HCT116 (cell line): ENCODE measurements at regions not wholly inside any gene's neighbourhood (a gene's known extent, or its start where the extent isn't known, plus 50 kb on each side); places are given as distances from the start of the nearest gene placed in this dataset.

Experiments
- EZH2phosphoT487 ChIP-seq: fragments of 200-600 bp; IDR thresholded peaks from 2 replicates; pipeline ENCODE4 v1.6.1; 2018; ENCODE audit warnings: antibody characterized with exemption, borderline replicate concordance
- POLR2A ChIP-seq: IDR thresholded peaks from 2 replicates; pipeline ENCODE4 v1.7.0; 2011; ENCODE audit warnings: borderline replicate concordance; ENCODE audit not compliant: insufficient read depth, insufficient read length; ENCODE audit errors: extremely low read depth
- POLR2AphosphoS5 ChIP-seq: IDR thresholded peaks from 2 replicates; pipeline ENCODE4 v1.6.1; 2011; ENCODE audit warnings: mild to moderate bottlenecking, low read depth, low read length, moderate library complexity
- SIN3A ChIP-seq: IDR thresholded peaks from 2 replicates; pipeline ENCODE4 v1.6.1; 2012; ENCODE audit warnings: low read depth
- SP1 ChIP-seq: IDR thresholded peaks from 2 replicates; pipeline ENCODE4 v1.6.1; 2012; ENCODE audit warnings: low read depth
- ZBTB33 ChIP-seq: IDR thresholded peaks from 2 replicates; pipeline ENCODE4 v1.6.1; 2011; ENCODE audit warnings: mild to moderate bottlenecking, low read length, moderate library complexity; ENCODE audit not compliant: insufficient replicate concordance; ENCODE audit errors: extremely low read depth
- TF ChIP-seq, protein P1 (sequence below), 3 experiments: fragments of 200-600 bp in 1 of 3; sonication (generic) in 1 of 3; IDR thresholded peaks in 2 of 3; conservative IDR thresholded peaks in 1 of 3; 2 replicates each; pipeline ENCODE4 v1.5.1; 2012 to 2017; ENCODE audit warnings: low read depth in 2 of 3, low read length in 2 of 3, antibody characterized with exemption in 1 of 3, borderline replicate concordance in 1 of 3, control low read depth in 1 of 3, mild to moderate bottlenecking in 1 of 3, mixed read lengths in 1 of 3, mixed run types in 1 of 3, moderate library complexity in 1 of 3; ENCODE audit not compliant: insufficient read depth in 1 of 3

DNA sequence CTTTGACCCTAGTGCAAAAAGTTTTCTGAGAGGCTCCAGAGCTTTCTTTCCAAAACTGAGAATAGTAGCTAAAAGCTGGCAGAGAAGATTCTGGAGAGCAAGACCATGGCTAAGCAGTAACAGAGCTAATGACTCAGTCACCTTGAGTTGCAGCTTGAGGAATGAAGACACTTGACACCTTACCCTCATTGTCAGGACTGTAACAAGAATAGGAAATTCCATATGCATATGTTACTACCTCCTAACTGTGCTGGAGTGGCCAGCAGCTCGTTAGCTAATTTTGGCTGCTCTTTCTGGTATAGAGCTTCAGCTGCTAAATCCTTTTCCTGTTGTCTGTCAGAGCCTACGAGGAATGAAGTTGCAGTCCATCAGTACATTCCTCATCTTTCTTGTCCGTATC lies 68.6 kb upstream of the LHCGR start:
- TF ChIP-seq, protein P1, sequence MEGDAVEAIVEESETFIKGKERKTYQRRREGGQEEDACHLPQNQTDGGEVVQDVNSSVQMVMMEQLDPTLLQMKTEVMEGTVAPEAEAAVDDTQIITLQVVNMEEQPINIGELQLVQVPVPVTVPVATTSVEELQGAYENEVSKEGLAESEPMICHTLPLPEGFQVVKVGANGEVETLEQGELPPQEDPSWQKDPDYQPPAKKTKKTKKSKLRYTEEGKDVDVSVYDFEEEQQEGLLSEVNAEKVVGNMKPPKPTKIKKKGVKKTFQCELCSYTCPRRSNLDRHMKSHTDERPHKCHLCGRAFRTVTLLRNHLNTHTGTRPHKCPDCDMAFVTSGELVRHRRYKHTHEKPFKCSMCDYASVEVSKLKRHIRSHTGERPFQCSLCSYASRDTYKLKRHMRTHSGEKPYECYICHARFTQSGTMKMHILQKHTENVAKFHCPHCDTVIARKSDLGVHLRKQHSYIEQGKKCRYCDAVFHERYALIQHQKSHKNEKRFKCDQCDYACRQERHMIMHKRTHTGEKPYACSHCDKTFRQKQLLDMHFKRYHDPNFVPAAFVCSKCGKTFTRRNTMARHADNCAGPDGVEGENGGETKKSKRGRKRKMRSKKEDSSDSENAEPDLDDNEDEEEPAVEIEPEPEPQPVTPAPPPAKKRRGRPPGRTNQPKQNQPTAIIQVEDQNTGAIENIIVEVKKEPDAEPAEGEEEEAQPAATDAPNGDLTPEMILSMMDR (IDR thresholded peaks at IDR 0.05 in 2 of 3, conservative IDR thresholded peaks at IDR 0.05 in 1 of 3; ENCODE audit: borderline replicate concordance in 1 of 3, insufficient read depth in 1 of 3, low read depth in 2 of 3, low read length in 2 of 3), result no peak
- TF ChIP-seq ZBTB33, result no peak
- TF ChIP-seq POLR2A, result no peak
- no peak for TF ChIP-seq POLR2AphosphoS5
- TF ChIP-seq EZH2phosphoT487, result no peak
- TF ChIP-seq SP1, result no peak
- no peak for TF ChIP-seq SIN3A
